Chondrocyte (in vitro differentiated cells): ENCODE measurements at regions not wholly inside any gene's neighbourhood (a gene's known extent, or its start where the extent isn't known, plus 50 kb on each side); places are given as distances from the start of the nearest gene placed in this dataset.

Source experiments
- DNase-seq: peaks from one replicate; pipeline ENCODE4 v3.0.0; 2021; ENCODE audit warnings: mixed read lengths, low spot score
- H3K27ac Mint-ChIP-seq: one replicate; pipeline ENCODE4 v1.8.0; 2021; ENCODE audit warnings: mild to moderate bottlenecking, moderate library complexity, mixed read lengths; ENCODE audit not compliant: unreplicated experiment
- H3K27me3 Mint-ChIP-seq: 2 replicates; pipeline ENCODE4 v1.8.0; 2021; ENCODE audit warnings: low read depth, mixed read lengths
- H3K36me3 Mint-ChIP-seq: 2 replicates; pipeline ENCODE4 v1.8.0; 2021; ENCODE audit warnings: low read depth, mixed read lengths
- H3K4me1 Mint-ChIP-seq: 2 replicates; pipeline ENCODE4 v1.8.0; 2021; ENCODE audit warnings: low read depth, mild to moderate bottlenecking, mixed read lengths
- H3K4me3 Mint-ChIP-seq: one replicate; pipeline ENCODE4 v1.8.0; 2021; ENCODE audit warnings: mild to moderate bottlenecking, moderate library complexity, mixed read lengths; ENCODE audit not compliant: unreplicated experiment
- H3K9me3 Mint-ChIP-seq: 2 replicates; pipeline ENCODE4 v1.8.0; 2021; ENCODE audit warnings: low read depth, mixed read lengths
- TF ChIP-seq, protein P1 (sequence below): fragments of 200-600 bp; sonication (generic); IDR thresholded peaks from 2 replicates; pipeline ENCODE4 v1.5.0; 2021; ENCODE audit warnings: antibody characterized with exemption, mild to moderate bottlenecking, moderate library complexity

DNA sequence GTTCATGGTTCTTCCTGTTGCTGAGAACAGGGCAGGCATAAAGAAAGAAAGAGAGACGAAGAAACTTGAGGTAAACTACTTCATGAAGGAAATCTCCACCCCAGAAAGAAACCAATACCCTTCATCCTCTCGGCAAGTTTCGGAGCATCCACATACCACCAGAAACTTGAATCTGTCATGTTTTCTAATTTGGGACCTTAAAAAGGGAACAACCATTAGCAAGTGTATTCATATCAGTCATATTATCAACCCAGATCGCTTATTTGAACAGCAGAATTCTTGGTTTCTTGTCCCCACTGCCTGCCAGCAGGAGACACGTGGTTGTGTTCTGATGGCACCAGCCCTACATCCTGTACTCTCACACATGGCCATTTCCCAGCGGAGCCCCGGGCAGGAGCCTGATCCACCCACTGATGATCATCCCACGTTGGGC is 53.2 kb upstream of the FZD7 start:
- H3K27ac Mint-ChIP-seq: no peak overlapping the region
- no peak overlapping the region for H3K4me3 Mint-ChIP-seq
- H3K36me3 Mint-ChIP-seq: no peaks in the 10 kb centered on the region
- H3K27me3 Mint-ChIP-seq: peaks cover 3% of the 10 kb centered on the region
- TF ChIP-seq, protein P1, sequence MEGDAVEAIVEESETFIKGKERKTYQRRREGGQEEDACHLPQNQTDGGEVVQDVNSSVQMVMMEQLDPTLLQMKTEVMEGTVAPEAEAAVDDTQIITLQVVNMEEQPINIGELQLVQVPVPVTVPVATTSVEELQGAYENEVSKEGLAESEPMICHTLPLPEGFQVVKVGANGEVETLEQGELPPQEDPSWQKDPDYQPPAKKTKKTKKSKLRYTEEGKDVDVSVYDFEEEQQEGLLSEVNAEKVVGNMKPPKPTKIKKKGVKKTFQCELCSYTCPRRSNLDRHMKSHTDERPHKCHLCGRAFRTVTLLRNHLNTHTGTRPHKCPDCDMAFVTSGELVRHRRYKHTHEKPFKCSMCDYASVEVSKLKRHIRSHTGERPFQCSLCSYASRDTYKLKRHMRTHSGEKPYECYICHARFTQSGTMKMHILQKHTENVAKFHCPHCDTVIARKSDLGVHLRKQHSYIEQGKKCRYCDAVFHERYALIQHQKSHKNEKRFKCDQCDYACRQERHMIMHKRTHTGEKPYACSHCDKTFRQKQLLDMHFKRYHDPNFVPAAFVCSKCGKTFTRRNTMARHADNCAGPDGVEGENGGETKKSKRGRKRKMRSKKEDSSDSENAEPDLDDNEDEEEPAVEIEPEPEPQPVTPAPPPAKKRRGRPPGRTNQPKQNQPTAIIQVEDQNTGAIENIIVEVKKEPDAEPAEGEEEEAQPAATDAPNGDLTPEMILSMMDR: no peak
- no peak for DNase-seq
- H3K9me3 Mint-ChIP-seq: no peaks in the 10 kb centered on the region
- H3K4me1 Mint-ChIP-seq: peaks cover 20% of the 10 kb centered on the region

DNA sequence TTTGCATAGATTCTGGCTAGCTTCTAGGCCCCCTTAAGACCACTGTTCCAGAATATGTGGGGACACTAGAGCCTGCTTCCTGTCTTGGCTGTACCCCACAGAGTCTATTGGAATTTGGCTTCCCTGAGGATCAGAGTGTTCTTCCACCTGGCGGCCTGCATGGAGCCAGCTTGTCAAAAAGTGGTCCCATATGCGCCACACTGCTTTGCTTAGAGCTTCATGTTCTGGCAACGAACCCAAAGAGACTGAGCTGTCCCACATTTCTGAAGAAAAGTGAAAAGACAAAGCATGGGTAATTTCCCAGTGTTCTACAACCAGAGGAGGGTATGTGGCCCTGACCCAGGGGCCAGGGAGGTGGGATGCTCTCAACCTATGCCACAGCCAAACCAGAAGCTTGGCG is 52.7 kb upstream of the FZD7 start:
- H3K27me3 Mint-ChIP-seq: peaks cover 3% of the 10 kb centered on the region
- peaks cover 25% of the 10 kb centered on the region for H3K4me1 Mint-ChIP-seq
- no peak overlapping the region for H3K27ac Mint-ChIP-seq
- TF ChIP-seq, protein P1: no peak
- DNase-seq: no peak
- no peaks in the 10 kb centered on the region for H3K36me3 Mint-ChIP-seq
- no peak overlapping the region for H3K4me3 Mint-ChIP-seq
- no peaks in the 10 kb centered on the region for H3K9me3 Mint-ChIP-seq

DNA sequence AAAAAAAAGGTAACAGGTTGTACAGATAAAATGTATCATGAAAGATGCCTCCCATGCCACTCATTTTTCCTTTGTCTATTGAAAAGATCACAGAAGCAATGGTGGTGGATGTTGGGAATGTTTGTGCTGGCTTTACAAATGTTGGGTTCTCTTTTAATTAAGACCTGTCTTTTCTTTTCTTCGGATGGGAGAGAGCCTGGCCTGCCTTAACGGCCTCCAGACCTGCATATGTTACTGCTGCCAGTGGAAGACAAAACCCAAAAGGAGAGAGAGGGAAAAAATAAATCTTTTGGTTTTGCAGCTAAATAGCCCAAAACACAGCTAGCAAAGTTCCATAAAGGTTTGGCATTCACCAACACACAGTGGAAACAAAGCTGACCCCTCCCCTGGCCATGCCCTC is 50.5 kb upstream of the FZD7 start:
- H3K36me3 Mint-ChIP-seq: no peaks in the 10 kb centered on the region
- DNase-seq: no peak
- H3K9me3 Mint-ChIP-seq: no peaks in the 10 kb centered on the region
- H3K27ac Mint-ChIP-seq: no peak overlapping the region
- no peaks in the 10 kb centered on the region for H3K27me3 Mint-ChIP-seq
- H3K4me3 Mint-ChIP-seq: no peak overlapping the region
- peaks cover 29% of the 10 kb centered on the region for H3K4me1 Mint-ChIP-seq
- TF ChIP-seq, protein P1: no peak

DNA sequence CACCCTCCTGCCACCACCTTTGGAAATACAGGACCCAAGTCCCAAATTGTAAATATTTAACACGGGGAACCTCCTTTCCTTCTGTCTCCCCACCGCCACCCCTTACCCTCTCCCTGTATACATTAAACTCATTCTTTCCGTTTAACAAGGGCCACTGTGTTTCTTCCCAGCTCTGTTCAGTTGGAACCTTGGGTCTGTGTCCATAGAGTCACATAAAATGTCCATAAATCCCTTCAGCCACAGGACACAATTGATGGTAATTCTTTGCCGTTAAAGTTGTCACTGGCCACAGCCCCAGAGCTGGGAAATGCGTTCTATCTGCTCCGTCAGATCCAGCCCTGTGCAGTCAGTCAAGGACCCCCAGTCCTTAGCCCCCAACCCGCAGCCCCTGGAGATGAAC is 49.9 kb upstream of the FZD7 start:
- TF ChIP-seq, protein P1: no peak
- no peak for DNase-seq
- no peak overlapping the region for H3K27ac Mint-ChIP-seq
- H3K36me3 Mint-ChIP-seq: no peaks in the 10 kb centered on the region
- H3K4me1 Mint-ChIP-seq: peaks cover 29% of the 10 kb centered on the region
- H3K4me3 Mint-ChIP-seq: no peak overlapping the region
- no peaks in the 10 kb centered on the region for H3K27me3 Mint-ChIP-seq
- H3K9me3 Mint-ChIP-seq: no peaks in the 10 kb centered on the region
